HEK293T (cell line): ENCODE measurements at regions not wholly inside any gene's neighbourhood (a gene's known extent, or its start where the extent isn't known, plus 50 kb on each side); places are given as distances from the start of the nearest gene placed in this dataset.

Experiments used
- ELF4 ChIP-seq: fragments of 450-650 bp; IDR thresholded peaks from 2 replicates; pipeline ENCODE4 v1.6.1; 2017; ENCODE audit warnings: antibody characterized with exemption
- FOXA1 ChIP-seq: fragments of 450-650 bp; IDR thresholded peaks from 2 replicates; pipeline ENCODE4 v1.6.1; 2016; ENCODE audit warnings: mild to moderate bottlenecking
- FOXM1 ChIP-seq: fragments of 450-650 bp; IDR thresholded peaks from 2 replicates; pipeline ENCODE4 v1.6.1; 2017; ENCODE audit warnings: mild to moderate bottlenecking, borderline replicate concordance
- HDGF ChIP-seq: fragments of 450-650 bp; IDR thresholded peaks from 2 replicates; pipeline ENCODE4 v1.6.1; 2017; ENCODE audit warnings: antibody characterized with exemption, borderline replicate concordance
- SP1 ChIP-seq: fragments of 450-650 bp; IDR thresholded peaks from 2 replicates; pipeline ENCODE4 v1.6.1; 2017
- SUZ12 ChIP-seq: fragments of 450-650 bp; IDR thresholded peaks from 2 replicates; pipeline ENCODE4 v1.6.1; 2016; ENCODE audit warnings: mild to moderate bottlenecking
- TARDBP ChIP-seq: fragments of 450-650 bp; IDR thresholded peaks from 2 replicates; pipeline ENCODE4 v1.6.1; 2016
- ZNF384 ChIP-seq: fragments of 450-650 bp; IDR thresholded peaks from 2 replicates; pipeline ENCODE4 v1.6.1; 2016
- TF ChIP-seq, protein P1 (sequence below): fragments of 450-650 bp; IDR thresholded peaks from 2 replicates; pipeline ENCODE4 v1.6.1; 2016

DNA sequence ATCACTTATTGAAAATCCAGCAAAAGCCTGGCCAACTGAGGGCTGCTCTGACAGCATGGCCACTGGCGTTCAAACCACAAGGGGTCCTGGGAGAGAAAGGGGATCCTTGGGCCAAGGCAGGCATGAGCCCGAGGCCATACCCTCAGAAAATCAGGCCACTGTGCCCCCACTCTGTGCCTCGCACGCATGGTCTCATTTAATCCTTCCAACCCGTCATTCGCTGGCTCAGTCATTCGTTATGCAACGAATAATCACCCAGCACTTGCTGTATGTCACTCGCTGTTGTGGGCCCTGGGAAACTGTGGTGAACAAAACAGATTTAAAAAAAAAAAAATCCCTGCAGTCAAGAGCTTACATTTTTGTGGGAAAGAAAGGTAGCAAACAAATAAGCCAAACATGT, 112.7 kb downstream of the BCOR start:
- TF ChIP-seq SUZ12 (no peak), FOXM1 (no peak), TARDBP (no peak), FOXA1 (no peak), SP1 (no peak), ELF4 (no peak), ZNF384 (no peak), HDGF (no peak)
- TF ChIP-seq, protein P1, sequence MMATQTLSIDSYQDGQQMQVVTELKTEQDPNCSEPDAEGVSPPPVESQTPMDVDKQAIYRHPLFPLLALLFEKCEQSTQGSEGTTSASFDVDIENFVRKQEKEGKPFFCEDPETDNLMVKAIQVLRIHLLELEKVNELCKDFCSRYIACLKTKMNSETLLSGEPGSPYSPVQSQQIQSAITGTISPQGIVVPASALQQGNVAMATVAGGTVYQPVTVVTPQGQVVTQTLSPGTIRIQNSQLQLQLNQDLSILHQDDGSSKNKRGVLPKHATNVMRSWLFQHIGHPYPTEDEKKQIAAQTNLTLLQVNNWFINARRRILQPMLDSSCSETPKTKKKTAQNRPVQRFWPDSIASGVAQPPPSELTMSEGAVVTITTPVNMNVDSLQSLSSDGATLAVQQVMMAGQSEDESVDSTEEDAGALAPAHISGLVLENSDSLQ: no peak
